HepG2 (cell line): ENCODE measurements at regions not wholly inside any gene's neighbourhood (a gene's known extent, or its start where the extent isn't known, plus 50 kb on each side); places are given as distances from the start of the nearest gene placed in this dataset.

Experiments used
- ATAC-seq: fragments of 200-7000 bp; cut with Tn5 transposase; 3 replicates; pipeline ENCODE4 v1.9.1; 2020; ENCODE audit warnings: mild to moderate bottlenecking, moderate library complexity
- BruUV-seq: library from RNA; stranded (reverse); fragments of 400-500 nt; replicated peaks from 2 replicates; lab custom pipeline; 2021; lab: Mats Ljungman, UMichigan
- CTCF ChIA-PET: fragments of 300-600 bp; formaldehyde crosslinking; extraction: SDS; loops from one replicate; lab custom pipeline; 2021; ENCODE audit warnings: low total read pairs, inconsistent platforms, low intra/inter-chr PET ratio; lab: Yijun Ruan, JAX
- POLR2A ChIA-PET: fragments of 350-600 bp; sonication (Branson Sonifier 250); formaldehyde crosslinking; loops from one replicate; lab custom pipeline; 2020; ENCODE audit warnings: antibody characterized with exemption, inconsistent platforms; lab: Yijun Ruan, JAX
- DNase-seq: peaks from one replicate; pipeline ENCODE4 v3.0.0-alpha.2; 2015; ENCODE audit warnings: low spot score
- FAIRE-seq: peaks from 3 replicates; lab custom pipeline; 2011; peaks lifted over from hg19 to GRCh38; lab: Jason Lieb, UNC
- H2AFZ ChIP-seq: one replicate; pipeline ENCODE4 v1.6.1; 2011; ENCODE audit warnings: low read length, inconsistent platforms
- H3K27ac ChIP-seq: fragments of 300-600 bp; 3 replicates; pipeline ENCODE4 v1.8.0; 2011; ENCODE audit warnings: mixed run types, mild to moderate bottlenecking, mixed read lengths, low read length, inconsistent platforms; ENCODE audit not compliant: insufficient read depth; ENCODE audit errors: extremely low read length
- H3K27me3 ChIP-seq, 2 experiments: fragments of 200-600 bp in 1 of 2; 2 replicates in 1 of 2; 3 replicates in 1 of 2; pipeline versions ENCODE4 v1.6.0 to v1.8.0; 2011; ENCODE audit warnings: low read length in 2 of 2, mild to moderate bottlenecking in 2 of 2, moderate library complexity in 2 of 2, inconsistent platforms in 1 of 2; ENCODE audit not compliant: insufficient read depth in 2 of 2, control insufficient read depth in 1 of 2
- H3K36me3 ChIP-seq, 2 experiments: fragments of 200-600 bp in 1 of 2; replicated peaks in 1 of 2; 2 replicates in 1 of 2; 3 replicates in 1 of 2; pipeline versions ENCODE4 v1.5.1 to v1.8.0; 2011; ENCODE audit warnings: low read length in 2 of 2, inconsistent platforms in 1 of 2; ENCODE audit not compliant: insufficient read depth in 2 of 2, control insufficient read depth in 1 of 2
- H3K4me1 ChIP-seq: 2 replicates; pipeline ENCODE4 v1.5.1; 2012; ENCODE audit warnings: low read length, inconsistent platforms; ENCODE audit not compliant: insufficient read depth
- H3K4me2 ChIP-seq: 2 replicates; pipeline ENCODE4 v1.6.0; 2011; ENCODE audit warnings: low read depth, low read length, inconsistent platforms
- H3K4me3 ChIP-seq, 3 experiments: fragments of 200-600 bp in 1 of 3; sonication (generic), shearing (Covaris generic) in 1 of 3; replicated peaks in 1 of 3; 2 replicates each; pipeline ENCODE4 v1.5.1; 2011 to 2016; ENCODE audit warnings: low read length in 3 of 3, inconsistent platforms in 2 of 3, low read depth in 2 of 3, mild to moderate bottlenecking in 2 of 3, control low read depth in 1 of 3, mixed read lengths in 1 of 3; ENCODE audit not compliant: insufficient read depth in 1 of 3
- H3K79me2 ChIP-seq: one replicate; pipeline ENCODE4 v1.6.1; 2011; ENCODE audit warnings: low read length, inconsistent platforms; ENCODE audit not compliant: insufficient read depth
- H3K9ac ChIP-seq: 2 replicates; pipeline ENCODE4 v1.6.0; 2011; ENCODE audit warnings: mild to moderate bottlenecking, low read depth, low read length, inconsistent platforms; ENCODE audit not compliant: insufficient read depth
- H3K9me3 ChIP-seq: 2 replicates; pipeline ENCODE4 v1.5.1; 2012; ENCODE audit warnings: mild to moderate bottlenecking, low read length
- H4K20me1 ChIP-seq: 2 replicates; pipeline ENCODE4 v1.6.0; 2011; ENCODE audit warnings: inconsistent platforms, mild to moderate bottlenecking, low read length, moderate library complexity; ENCODE audit not compliant: insufficient read depth
- ATAD3A ChIP-seq: sonication (generic); formaldehyde crosslinking; IDR thresholded peaks from 2 replicates; pipeline ENCODE4 v1.4.0; 2020; ENCODE audit warnings: missing genetic modification reagents
- HOXA3 ChIP-seq: sonication (generic); formaldehyde crosslinking; IDR thresholded peaks from 2 replicates; pipeline ENCODE4 v1.5.0; 2020; ENCODE audit warnings: missing genetic modification reagents
- MAFF ChIP-seq: IDR thresholded peaks from 2 replicates; pipeline ENCODE4 v1.6.1; 2011; ENCODE audit warnings: low read depth, low read length, improper control_type of control experiment
- MAFK ChIP-seq, 2 experiments: IDR thresholded peaks in 1 of 2; conservative IDR thresholded peaks in 1 of 2; 2 replicates each; pipeline ENCODE4 v1.6.1; 2011; ENCODE audit warnings: improper control_type of control experiment in 2 of 2, low read length in 2 of 2
- SOX6 ChIP-seq, 2 experiments: fragments of 450-650 bp in 1 of 2; sonication (generic) in 1 of 2; formaldehyde crosslinking in 1 of 2; IDR thresholded peaks; 2 replicates each; pipeline versions ENCODE4 v1.4.0 to v1.6.1; 2017 to 2020; ENCODE audit warnings: antibody characterized with exemption in 1 of 2, mild to moderate bottlenecking in 1 of 2, missing genetic modification reagents in 1 of 2
- TBP ChIP-seq: sonication (generic); formaldehyde crosslinking; IDR thresholded peaks from 2 replicates; pipeline ENCODE4 v1.5.0; 2020; ENCODE audit warnings: missing genetic modification reagents
- ZNF720 ChIP-seq: sonication (generic); formaldehyde crosslinking; IDR thresholded peaks from 2 replicates; pipeline ENCODE4 v1.4.0; 2020; ENCODE audit warnings: missing genetic modification reagents
- WGBS: methylation state at CpG from one replicate; pipeline ENCODE4 v1.1.6; 2017; ENCODE audit warnings: low lambda C conversion rate; 5-methylcytosine and 5-hydroxymethylcytosine counted together
- in situ Hi-C: cut with HindIII; loops from 2 replicates; pipeline ENCODE4 v1.10.0; 2017; ENCODE audit warnings: low pct_unique_long_range_greater_than_20kb; ENCODE audit not compliant: extremely low pct_ligation_motif_present
- intact Hi-C: fragments of 100-400 bp; cut with micrococcal nuclease; formaldehyde crosslinking; loops from one replicate; pipeline ENCODE4 v1.10.0; 2022; ENCODE audit not compliant: unreplicated experiment

DNA sequence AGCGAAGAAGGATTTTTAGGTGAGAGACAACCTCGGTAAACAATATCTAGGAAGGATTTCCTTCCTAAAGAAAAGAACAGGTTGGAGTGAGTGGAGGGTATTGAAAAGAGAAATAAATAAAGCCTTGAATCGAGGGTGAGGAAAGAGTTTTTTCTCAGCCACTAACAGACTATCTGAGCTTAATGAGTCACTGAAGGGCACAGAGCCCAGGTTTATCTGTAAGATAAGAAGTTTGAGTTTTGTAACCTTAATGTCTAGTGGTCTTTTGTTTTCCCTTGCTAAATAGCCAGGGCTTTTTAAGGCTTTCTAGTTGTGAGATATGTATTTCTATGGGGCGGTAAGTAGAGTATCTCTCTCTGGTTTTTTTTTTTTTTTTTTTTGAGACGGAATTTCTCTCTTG lies 394.5 kb upstream of the KIRREL3 start:
- CTCF ChIA-PET: no interaction called here
- BruUV-seq: no TSS peak
- no peak overlapping the region for H2AFZ ChIP-seq

DNA sequence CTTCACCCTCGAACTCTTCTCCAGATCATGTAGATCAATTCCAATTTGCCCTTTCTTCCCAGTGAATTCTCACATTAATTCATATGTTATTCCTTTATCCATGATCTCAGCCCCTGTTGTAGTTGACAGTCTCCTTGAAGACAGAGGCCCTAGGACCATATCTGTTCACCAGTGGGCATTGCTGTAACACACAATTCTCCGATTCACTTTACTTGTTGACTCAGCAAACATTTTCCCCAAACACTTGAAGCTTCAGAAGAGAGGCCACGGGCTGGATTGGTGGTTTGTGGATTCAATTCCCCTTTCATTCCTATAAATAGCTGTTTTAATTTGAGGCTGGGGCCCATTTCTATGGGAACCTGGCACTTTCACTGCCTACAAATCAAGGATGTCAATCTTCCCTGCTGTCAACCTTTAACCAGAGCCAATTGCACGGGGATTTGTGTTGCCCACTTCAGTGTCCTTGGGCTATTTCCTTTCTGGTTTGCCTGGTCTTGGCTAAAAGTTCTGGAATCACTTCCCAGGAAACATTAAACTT lies 393.0 kb upstream of the KIRREL3 start:
- Histone ChIP-seq H3K4me2 (no peak overlapping the region), H3K27ac (no peak overlapping the region), H3K9ac (no peak overlapping the region), H3K79me2 (no peaks in the 10 kb centered on the region), H3K36me3 (no peaks in the 10 kb centered on the region), H3K4me1 (no peaks in the 10 kb centered on the region), H3K4me3 (no peak overlapping the region), H3K27me3 (no peaks in the 10 kb centered on the region), H2AFZ (no peak overlapping the region), H3K9me3 (peaks cover 28% of the 10 kb centered on the region; the same call in 1 of the 2 replicates), H4K20me1 (no peaks in the 10 kb centered on the region)
- no TSS peak for BruUV-seq
- TF ChIP-seq MAFK (conservative IDR thresholded peaks at IDR 0.05 in 1 of 2, IDR thresholded peaks at IDR 0.05 in 1 of 2; ENCODE audit: low read length in 2 of 2) (peak; percentile 33 to 61; a peak in 3 of 4 replicates), SOX6 (IDR thresholded peaks at IDR 0.05) (no peak), SOX6 (CRISPR knock-in tag; IDR thresholded peaks at IDR 0.05) (no peak), MAFF (0 out of 2 replicates have a peak, but pooled peaks have one; percentile 19)
- ATAC-seq (no peak), DNase-seq (no peak), FAIRE-seq (no peak)
- intact Hi-C loops (no loop called here), in situ Hi-C loops (no loop called here)
- ChIA-PET CTCF (no interaction called here), POLR2A (no interaction called here)
- 0% methylated on average over 4 of the region's 4 CpGs for WGBS

More for the DNA sequence above, 394.5 kb upstream of the KIRREL3 start:
- intact Hi-C loops: no loop called here
- Histone ChIP-seq H4K20me1 (no peaks in the 10 kb centered on the region), H3K9ac (no peak overlapping the region), H3K27me3 (no peaks in the 10 kb centered on the region), H3K27ac (no peak overlapping the region), H3K9me3 (peaks cover 33% of the 10 kb centered on the region; the same call in 1 of the 2 replicates), H3K79me2 (no peaks in the 10 kb centered on the region), H3K36me3 (no peaks in the 10 kb centered on the region), H3K4me2 (no peak overlapping the region), H3K4me1 (no peaks in the 10 kb centered on the region), H3K4me3 (no peak overlapping the region)
- POLR2A ChIA-PET: no interaction called here
- in situ Hi-C loops: no loop called here
- ATAC-seq (no peak), DNase-seq (no peak), FAIRE-seq (no peak)
- TF ChIP-seq TBP (CRISPR knock-in tag) (no peak), HOXA3 (CRISPR knock-in tag) (no peak), ATAD3A (CRISPR knock-in tag) (no peak), ZNF720 (CRISPR knock-in tag) (no peak)
- WGBS: 18% methylated on average over 5 of the region's 5 CpGs
